ENCODE measurements at regions not wholly inside any gene's neighbourhood (a gene's known extent, or its start where the extent isn't known, plus 50 kb on each side); places are given as distances from the start of the nearest gene placed in this dataset.
"Not testable (repeated sequence)": the region's sequence is repeated elsewhere in the genome, so short reads cannot be mapped to it uniquely, and the experiment has no call there.

DNA sequence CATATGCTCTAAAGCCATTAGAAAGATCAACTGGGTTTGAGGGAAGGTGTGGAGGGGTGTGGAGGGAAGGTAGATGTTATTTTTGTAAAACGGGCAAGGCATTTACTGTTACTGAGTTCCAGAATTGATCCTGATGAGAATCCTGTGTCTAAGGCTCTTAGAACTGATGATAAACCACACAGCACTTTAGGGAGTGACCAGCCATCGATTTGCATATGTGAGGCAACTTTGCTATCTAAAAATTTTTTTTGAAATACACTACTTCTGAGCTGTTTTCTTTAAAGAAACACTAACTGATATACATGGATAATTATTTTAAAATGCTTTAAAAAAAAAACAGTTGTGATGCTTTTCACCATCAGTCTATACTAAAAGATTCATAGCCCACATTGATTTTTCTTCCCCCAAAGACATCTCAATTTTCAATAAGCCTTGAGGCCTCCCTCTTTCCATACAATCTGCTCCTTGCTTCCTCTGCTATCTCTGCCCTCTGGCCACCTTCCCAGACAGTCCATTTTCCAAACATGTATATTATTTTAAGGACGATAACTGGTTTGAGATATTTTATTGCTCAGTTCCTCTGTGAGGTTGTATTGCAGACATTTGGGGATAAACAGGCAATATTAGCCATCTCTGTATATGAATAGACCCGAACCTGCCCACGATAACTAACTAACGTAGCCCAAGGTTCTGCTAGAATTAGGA lies 265.9 kb downstream of the EFCAB11 start:
- H3K4me3 Mint-ChIP-seq = no peak overlapping the region
- no peak overlapping the region for H3K27ac Mint-ChIP-seq
- H3K36me3 Mint-ChIP-seq (ENCODE audit: low read depth) = no peaks in the 10 kb centered on the region
- no peaks in the 10 kb centered on the region for H3K9me3 ChIP-seq (ENCODE audit: control insufficient read depth, low read length, poor library complexity, severe bottlenecking)
- ATAC-seq (no peak), DNase-seq (no peak)
- no peaks in the 10 kb centered on the region for H3K4me1 Mint-ChIP-seq
- H3K27me3 Mint-ChIP-seq = no peaks in the 10 kb centered on the region

GRCh38 chr14:89687129-89687528 lies 267.4 kb downstream of the EFCAB11 start:
- not testable (repeated sequence) for H3K27ac Mint-ChIP-seq; H3K36me3 Mint-ChIP-seq (ENCODE audit: low read depth); H3K4me1 Mint-ChIP-seq; DNase-seq; H3K4me3 Mint-ChIP-seq; H3K9me3 ChIP-seq (ENCODE audit: control insufficient read depth, low read length, poor library complexity, severe bottlenecking); H3K27me3 Mint-ChIP-seq; ATAC-seq

GRCh38 chr14:89684139-89684538 lies 267.1 kb upstream of the FOXN3 start:
- no peaks in the 10 kb centered on the region for H3K9me3 ChIP-seq (ENCODE audit: control insufficient read depth, low read length, poor library complexity, severe bottlenecking)
- H3K36me3 Mint-ChIP-seq (ENCODE audit: low read depth) = no peaks in the 10 kb centered on the region
- no peak for ATAC-seq
- H3K27me3 Mint-ChIP-seq = no peaks in the 10 kb centered on the region
- no peak overlapping the region for H3K27ac Mint-ChIP-seq
- DNase-seq = no peak
- H3K4me3 Mint-ChIP-seq = no peak overlapping the region
- H3K4me1 Mint-ChIP-seq = peaks cover 21% of the 10 kb centered on the region

- Mint-ChIP-seq H3K4me3 (peak overlapping the region; percentile 86), H3K4me1 (peaks cover 21% of the 10 kb centered on the region), H3K36me3 (ENCODE audit: low read depth) (no peaks in the 10 kb centered on the region), H3K27ac (peak overlapping the region; percentile 95), H3K27me3 (no peaks in the 10 kb centered on the region)
- no peak for DNase-seq
- H3K9me3 ChIP-seq (ENCODE audit: control insufficient read depth, low read length, poor library complexity, severe bottlenecking) = no peaks in the 10 kb centered on the region
- ATAC-seq = peak; percentile 74
Observed at GRCh38 chr14:89681086-89682018, 264.3 kb upstream of the FOXN3 start.

DNA sequence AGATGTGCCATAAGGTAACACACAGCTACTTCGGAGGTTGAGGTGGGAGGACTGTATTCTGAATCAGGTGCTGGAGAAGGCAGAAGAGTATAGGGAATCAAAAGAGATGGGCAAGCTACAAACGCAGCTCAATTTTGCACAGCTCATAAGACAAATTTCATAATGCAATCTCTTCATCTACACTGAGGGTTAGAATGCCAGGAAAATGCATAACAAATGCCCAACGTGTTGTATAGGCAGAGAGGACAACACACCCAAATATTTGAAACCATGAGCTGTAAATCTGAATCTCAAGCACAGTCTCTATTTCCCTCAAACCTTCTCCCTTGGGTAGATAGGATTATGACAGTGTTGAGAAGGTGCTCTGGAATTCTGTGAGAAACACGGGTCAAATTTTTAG lies 263.1 kb upstream of the FOXN3 start:
- no peaks in the 10 kb centered on the region for H3K9me3 ChIP-seq (ENCODE audit: control insufficient read depth, low read length, poor library complexity, severe bottlenecking)
- Mint-ChIP-seq H3K36me3 (ENCODE audit: low read depth) (no peaks in the 10 kb centered on the region), H3K27ac (no peak overlapping the region), H3K27me3 (no peaks in the 10 kb centered on the region), H3K4me3 (no peak overlapping the region), H3K4me1 (peaks cover 24% of the 10 kb centered on the region)
- ATAC-seq (no peak), DNase-seq (no peak)

DNA sequence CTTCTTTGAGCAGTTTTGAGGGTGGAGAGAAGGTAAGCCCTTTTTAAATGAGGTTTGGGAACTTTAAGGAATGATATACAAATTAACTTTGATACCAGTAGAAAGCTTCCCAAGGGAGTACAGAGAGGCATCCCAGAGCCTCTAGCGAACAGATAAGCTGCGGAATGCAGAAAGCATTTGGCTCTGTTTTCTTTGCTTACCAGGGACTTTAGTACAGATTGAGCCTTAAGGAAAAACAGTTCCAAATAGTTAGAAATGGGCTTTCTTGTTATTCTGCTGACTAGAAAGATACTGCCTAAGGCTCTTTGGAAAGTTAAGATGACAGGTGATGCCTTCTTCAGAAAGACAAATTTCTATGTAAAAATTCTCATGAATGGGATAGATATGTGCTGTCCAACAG lies 261.7 kb upstream of the FOXN3 start:
- H3K4me3 Mint-ChIP-seq = no peak overlapping the region
- ATAC-seq (no peak), DNase-seq (no peak)
- H3K36me3 Mint-ChIP-seq (ENCODE audit: low read depth) = no peaks in the 10 kb centered on the region
- H3K4me1 Mint-ChIP-seq = peaks cover 24% of the 10 kb centered on the region
- H3K27ac Mint-ChIP-seq = no peak overlapping the region
- H3K9me3 ChIP-seq (ENCODE audit: control insufficient read depth, low read length, poor library complexity, severe bottlenecking) = no peaks in the 10 kb centered on the region
- H3K27me3 Mint-ChIP-seq = no peaks in the 10 kb centered on the region

DNA sequence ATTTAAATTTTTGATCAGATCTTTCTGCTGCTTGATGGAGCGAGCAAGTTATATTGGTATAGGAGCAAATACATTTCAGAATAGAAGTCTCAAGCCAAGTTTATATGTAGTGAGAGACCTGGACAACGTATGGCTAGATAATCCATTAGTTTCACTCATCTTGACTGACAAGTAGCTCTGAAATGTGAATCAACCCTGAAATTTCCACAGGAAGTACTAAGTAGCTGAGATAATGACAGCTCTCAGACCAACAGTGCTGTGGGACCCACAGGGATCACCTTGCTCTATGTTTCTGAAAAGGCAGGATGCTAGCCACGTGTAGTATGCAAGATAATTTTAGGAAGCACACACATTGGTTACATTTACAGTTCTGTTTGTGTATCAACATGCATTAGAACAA lies 258.6 kb upstream of the FOXN3 start:
- no peaks in the 10 kb centered on the region for H3K27me3 Mint-ChIP-seq

DNA sequence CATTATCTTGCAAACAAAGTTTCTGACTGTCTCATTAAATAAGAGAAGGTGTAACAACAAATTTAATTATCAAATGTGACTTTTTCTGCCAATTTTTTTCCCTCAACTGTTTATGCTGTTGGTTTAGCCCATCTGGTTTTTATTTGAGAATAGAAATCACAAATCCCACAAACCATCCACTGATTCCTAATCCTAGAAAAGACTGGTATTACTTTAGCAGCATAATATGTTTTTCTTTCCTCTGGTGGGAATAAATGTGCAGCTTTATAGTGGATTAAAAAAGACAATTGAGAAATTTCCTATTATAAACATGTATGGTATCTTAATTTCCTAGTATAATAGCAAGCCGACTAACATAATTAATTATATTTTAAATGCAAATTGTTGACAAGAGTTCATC lies 257.9 kb upstream of the FOXN3 start:
- Mint-ChIP-seq H3K4me1 (peaks cover 15% of the 10 kb centered on the region), H3K4me3 (no peak overlapping the region), H3K36me3 (ENCODE audit: low read depth) (no peaks in the 10 kb centered on the region), H3K27me3 (no peaks in the 10 kb centered on the region), H3K27ac (no peak overlapping the region)
- no peak for ATAC-seq
- DNase-seq = no peak
- H3K9me3 ChIP-seq (ENCODE audit: control insufficient read depth, low read length, poor library complexity, severe bottlenecking) = no peaks in the 10 kb centered on the region

More for the DNA sequence above, 258.6 kb upstream of the FOXN3 start:
- no peak for ATAC-seq
- no peak overlapping the region for H3K27ac Mint-ChIP-seq
- H3K4me1 Mint-ChIP-seq = peaks cover 19% of the 10 kb centered on the region
- no peak overlapping the region for H3K4me3 Mint-ChIP-seq
- no peaks in the 10 kb centered on the region for H3K36me3 Mint-ChIP-seq (ENCODE audit: low read depth)
- DNase-seq = no peak
- no peaks in the 10 kb centered on the region for H3K9me3 ChIP-seq (ENCODE audit: control insufficient read depth, low read length, poor library complexity, severe bottlenecking)

- Mint-ChIP-seq H3K4me3 (no peak overlapping the region), H3K4me1 (peaks cover 17% of the 10 kb centered on the region), H3K27me3 (no peaks in the 10 kb centered on the region), H3K36me3 (ENCODE audit: low read depth) (no peaks in the 10 kb centered on the region), H3K27ac (no peak overlapping the region)
- no peak for DNase-seq
- H3K9me3 ChIP-seq (ENCODE audit: control insufficient read depth, low read length, poor library complexity, severe bottlenecking) = no peaks in the 10 kb centered on the region
- ATAC-seq = no peak
Observed at GRCh38 chr14:89674240-89674639, 257.2 kb upstream of the FOXN3 start.

DNA sequence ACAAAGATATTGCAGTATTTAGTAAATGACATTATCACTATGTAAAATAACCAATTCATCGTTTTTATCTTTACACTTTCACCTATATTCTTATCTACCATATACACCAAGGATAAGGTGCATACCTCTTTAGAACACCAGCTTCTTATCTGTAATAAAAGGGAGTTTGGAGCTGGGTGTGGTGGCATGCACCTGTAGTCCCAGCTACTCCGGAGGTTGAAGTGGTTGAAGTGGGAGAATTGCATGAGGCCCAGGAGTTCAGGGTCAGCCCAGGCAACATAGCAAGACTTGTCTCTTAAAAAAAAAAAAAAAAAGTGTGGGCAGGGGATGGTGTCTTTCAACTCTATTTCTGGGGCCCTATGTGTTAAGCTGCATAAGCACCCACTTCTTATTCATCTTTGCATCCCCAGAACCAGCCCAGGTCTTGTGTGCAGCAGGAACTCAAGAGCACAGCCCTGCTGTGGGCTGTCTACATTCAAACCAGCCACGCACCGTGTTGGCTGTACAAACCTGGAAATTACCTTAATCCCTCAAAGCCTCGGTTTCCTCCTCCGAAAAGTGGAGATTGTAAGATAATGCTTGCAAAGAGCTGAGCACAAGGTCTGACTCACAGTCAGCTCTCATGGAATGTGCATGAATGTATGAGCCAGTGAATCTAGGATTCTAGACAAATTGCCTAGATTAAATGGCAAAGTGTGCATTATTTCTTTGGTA lies 256.6 kb upstream of the FOXN3 start:
- H3K4me1 Mint-ChIP-seq = peaks cover 19% of the 10 kb centered on the region
- peak; percentile 70 for ATAC-seq

GRCh38 chr14:89672636-89673511 lies 255.8 kb upstream of the FOXN3 start:
- Mint-ChIP-seq H3K4me3 (no peak overlapping the region), H3K27ac (peak overlapping the region; percentile 49), H3K36me3 (ENCODE audit: low read depth) (no peaks in the 10 kb centered on the region), H3K27me3 (no peaks in the 10 kb centered on the region), H3K4me1 (peaks cover 23% of the 10 kb centered on the region)
- H3K9me3 ChIP-seq (ENCODE audit: control insufficient read depth, low read length, poor library complexity, severe bottlenecking) = no peaks in the 10 kb centered on the region
- no peak for DNase-seq
- no peak for ATAC-seq

More for the DNA sequence above, 256.6 kb upstream of the FOXN3 start:
- DNase-seq = no peak
- H3K27me3 Mint-ChIP-seq = no peaks in the 10 kb centered on the region
- peak overlapping the region; percentile 49 for H3K27ac Mint-ChIP-seq
- H3K9me3 ChIP-seq (ENCODE audit: control insufficient read depth, low read length, poor library complexity, severe bottlenecking) = no peaks in the 10 kb centered on the region
- no peaks in the 10 kb centered on the region for H3K36me3 Mint-ChIP-seq (ENCODE audit: low read depth)
- H3K4me3 Mint-ChIP-seq = no peak overlapping the region

DNA sequence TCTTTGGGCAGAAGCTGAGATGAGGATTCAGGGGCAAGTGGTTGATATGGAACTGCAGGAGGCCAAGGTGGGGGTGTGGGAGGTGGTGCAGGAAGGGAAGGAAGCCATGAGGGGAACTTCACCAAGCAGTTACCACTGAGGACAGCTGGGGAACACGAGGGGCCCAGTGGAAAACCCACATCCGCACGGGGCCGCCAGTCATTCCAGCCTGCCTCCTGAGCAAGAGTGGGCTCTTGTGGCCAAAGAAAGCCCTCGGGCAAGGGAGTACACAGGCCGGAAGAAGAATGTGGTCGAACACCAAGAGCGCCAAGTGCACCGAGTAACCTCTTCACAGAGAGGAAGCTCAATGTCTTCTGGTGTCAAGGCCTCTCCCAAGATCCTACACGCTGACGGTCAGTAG lies 252.2 kb upstream of the FOXN3 start:
- H3K36me3 Mint-ChIP-seq (ENCODE audit: low read depth) = no peaks in the 10 kb centered on the region
- DNase-seq (no peak), ATAC-seq (no peak)
- H3K27ac Mint-ChIP-seq = peak overlapping the region; percentile 53
- H3K27me3 Mint-ChIP-seq = no peaks in the 10 kb centered on the region
- no peak overlapping the region for H3K4me3 Mint-ChIP-seq
- H3K4me1 Mint-ChIP-seq = peaks cover 20% of the 10 kb centered on the region
- H3K9me3 ChIP-seq (ENCODE audit: control insufficient read depth, low read length, poor library complexity, severe bottlenecking) = no peaks in the 10 kb centered on the region
